MM.1S (cell line): ENCODE measurements at regions not wholly inside any gene's neighbourhood (a gene's known extent, or its start where the extent isn't known, plus 50 kb on each side); places are given as distances from the start of the nearest gene placed in this dataset.

Source experiments
- EZH2phosphoT487 ChIP-seq: fragments of 300-600 bp; sonication (generic); IDR thresholded peaks from 2 replicates; pipeline ENCODE4 v1.6.1; 2018; ENCODE audit warnings: antibody characterized with exemption, low read length
- TF ChIP-seq, protein P1 (sequence below): fragments of 300-600 bp; sonication (generic); IDR thresholded peaks from 2 replicates; pipeline ENCODE4 v1.5.1; 2016; ENCODE audit warnings: antibody characterized with exemption, low read length, mixed read lengths

DNA sequence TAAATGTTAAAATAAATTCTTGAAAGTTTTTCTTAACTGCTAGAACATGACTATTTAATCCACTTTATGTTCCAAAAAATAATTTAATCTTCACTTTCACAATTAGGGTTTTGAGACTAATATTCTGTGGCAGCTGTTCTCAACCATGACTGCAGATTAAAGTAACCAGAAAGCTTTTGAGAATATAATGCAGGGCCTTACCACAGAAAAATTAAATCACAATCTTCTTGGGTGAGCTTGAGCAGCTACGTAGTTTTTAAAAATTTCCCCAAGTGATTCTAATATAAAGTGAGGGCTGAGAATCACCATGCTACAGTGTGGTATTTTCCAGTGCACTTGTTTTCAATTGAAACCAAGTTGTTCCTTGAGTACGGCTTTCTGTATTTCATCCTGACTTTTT lies 196.6 kb upstream of the PTCHD4 start:
- TF ChIP-seq, protein P1, sequence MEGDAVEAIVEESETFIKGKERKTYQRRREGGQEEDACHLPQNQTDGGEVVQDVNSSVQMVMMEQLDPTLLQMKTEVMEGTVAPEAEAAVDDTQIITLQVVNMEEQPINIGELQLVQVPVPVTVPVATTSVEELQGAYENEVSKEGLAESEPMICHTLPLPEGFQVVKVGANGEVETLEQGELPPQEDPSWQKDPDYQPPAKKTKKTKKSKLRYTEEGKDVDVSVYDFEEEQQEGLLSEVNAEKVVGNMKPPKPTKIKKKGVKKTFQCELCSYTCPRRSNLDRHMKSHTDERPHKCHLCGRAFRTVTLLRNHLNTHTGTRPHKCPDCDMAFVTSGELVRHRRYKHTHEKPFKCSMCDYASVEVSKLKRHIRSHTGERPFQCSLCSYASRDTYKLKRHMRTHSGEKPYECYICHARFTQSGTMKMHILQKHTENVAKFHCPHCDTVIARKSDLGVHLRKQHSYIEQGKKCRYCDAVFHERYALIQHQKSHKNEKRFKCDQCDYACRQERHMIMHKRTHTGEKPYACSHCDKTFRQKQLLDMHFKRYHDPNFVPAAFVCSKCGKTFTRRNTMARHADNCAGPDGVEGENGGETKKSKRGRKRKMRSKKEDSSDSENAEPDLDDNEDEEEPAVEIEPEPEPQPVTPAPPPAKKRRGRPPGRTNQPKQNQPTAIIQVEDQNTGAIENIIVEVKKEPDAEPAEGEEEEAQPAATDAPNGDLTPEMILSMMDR, result no peak
- no peak for TF ChIP-seq EZH2phosphoT487
